Peyer's patch (tissue), 4 donors: ENCODE measurements at regions not wholly inside any gene's neighbourhood (a gene's known extent, or its start where the extent isn't known, plus 50 kb on each side); places are given as distances from the start of the nearest gene placed in this dataset.

Source experiments
- DNase-seq, 3 donors: peaks; one replicate each; pipeline ENCODE4 v3.0.0-alpha.2; 2017 to 2019
- H3K27ac ChIP-seq, 4 donors: fragments of 200-600 bp; sonication (generic); one replicate each; pipeline ENCODE4 v1.5.1; 2016 to 2019
- H3K27me3 ChIP-seq, 2 donors: fragments of 200-600 bp; sonication (generic); one replicate each; pipeline ENCODE4 v1.5.1; 2019
- H3K36me3 ChIP-seq, 3 donors: fragments of 200-600 bp; sonication (generic); one replicate each; pipeline ENCODE4 v1.5.1; 2016 to 2019
- H3K4me1 ChIP-seq, 4 donors: fragments of 200-600 bp; sonication (generic); one replicate each; pipeline ENCODE4 v1.5.1; 2016 to 2019
- H3K4me3 ChIP-seq, 4 donors: fragments of 200-600 bp; sonication (generic); 1 replicate in 3 of 4; 2 replicates in 1 of 4; pipeline ENCODE4 v1.5.1; 2016 to 2019; ENCODE audit warnings: mild to moderate bottlenecking in 1 of 4
- H3K9me3 ChIP-seq, 4 donors: fragments of 200-600 bp; sonication (generic); one replicate each; pipeline ENCODE4 v1.5.1; 2016 to 2019; ENCODE audit warnings: mild to moderate bottlenecking in 1 of 4
- CTCF ChIP-seq, 6 experiments: fragments of 450-650 bp in 4 of 6; fragments of 200-600 bp in 2 of 6; sonication (generic) in 1 of 6; IDR thresholded peaks; one replicate each; pipeline ENCODE4 v1.5.1; 2017 to 2019; ENCODE audit warnings: antibody characterized with exemption in 6 of 6, mild to moderate bottlenecking in 3 of 6, moderate library complexity in 1 of 6
- POLR2A ChIP-seq, 2 donors: fragments of 450-650 bp; IDR thresholded peaks; one replicate each; pipeline ENCODE4 v1.5.1; 2017; ENCODE audit warnings: antibody characterized with exemption in 2 of 2, mild to moderate bottlenecking in 2 of 2, moderate library complexity in 2 of 2

GRCh38 chr18:42231284-42231683 lies 276.2 kb downstream of the PIK3C3 start:
- no peak overlapping the region for H3K4me3 ChIP-seq
- no peaks in the 10 kb centered on the region for H3K36me3 ChIP-seq
- TF ChIP-seq POLR2A (IDR thresholded peaks at IDR 0.05), result no peak
- no peak for TF ChIP-seq CTCF (IDR thresholded peaks at IDR 0.05)
- H3K27me3 ChIP-seq, result no peaks in the 10 kb centered on the region
- no peaks in the 10 kb centered on the region for H3K9me3 ChIP-seq
- no peak overlapping the region for H3K27ac ChIP-seq
- no peak for DNase-seq
- H3K4me1 ChIP-seq, result no peaks in the 10 kb centered on the region

GRCh38 chr18:42231796-42232195 lies 276.8 kb downstream of the PIK3C3 start:
- no peak overlapping the region for H3K27ac ChIP-seq
- H3K4me3 ChIP-seq, result no peak overlapping the region
- no peaks in the 10 kb centered on the region for H3K9me3 ChIP-seq
- no peaks in the 10 kb centered on the region for H3K4me1 ChIP-seq
- no peak for TF ChIP-seq CTCF (IDR thresholded peaks at IDR 0.05)
- TF ChIP-seq POLR2A (IDR thresholded peaks at IDR 0.05), result no peak
- DNase-seq, result no peak
- no peaks in the 10 kb centered on the region for H3K27me3 ChIP-seq
- no peaks in the 10 kb centered on the region for H3K36me3 ChIP-seq

GRCh38 chr18:42233908-42234307 lies 278.9 kb downstream of the PIK3C3 start:
- no peak overlapping the region for H3K4me3 ChIP-seq
- H3K27ac ChIP-seq, result no peak overlapping the region
- TF ChIP-seq CTCF (IDR thresholded peaks at IDR 0.05) (no peak), POLR2A (IDR thresholded peaks at IDR 0.05) (no peak)
- DNase-seq, result no peak
- H3K27me3 ChIP-seq, result no peaks in the 10 kb centered on the region
- no peaks in the 10 kb centered on the region for H3K9me3 ChIP-seq
- H3K4me1 ChIP-seq, result no peaks in the 10 kb centered on the region
- no peaks in the 10 kb centered on the region for H3K36me3 ChIP-seq

- no peak for DNase-seq
- no peaks in the 10 kb centered on the region for H3K9me3 ChIP-seq
- no peaks in the 10 kb centered on the region for H3K36me3 ChIP-seq
- H3K27ac ChIP-seq, result no peak overlapping the region
- no peaks in the 10 kb centered on the region for H3K4me1 ChIP-seq
- H3K27me3 ChIP-seq, result no peaks in the 10 kb centered on the region
- no peak for TF ChIP-seq POLR2A (IDR thresholded peaks at IDR 0.05)
- no peak for TF ChIP-seq CTCF (IDR thresholded peaks at IDR 0.05)
- H3K4me3 ChIP-seq, result no peak overlapping the region
Observed at GRCh38 chr18:42242758-42243157, 287.7 kb downstream of the PIK3C3 start.

DNA sequence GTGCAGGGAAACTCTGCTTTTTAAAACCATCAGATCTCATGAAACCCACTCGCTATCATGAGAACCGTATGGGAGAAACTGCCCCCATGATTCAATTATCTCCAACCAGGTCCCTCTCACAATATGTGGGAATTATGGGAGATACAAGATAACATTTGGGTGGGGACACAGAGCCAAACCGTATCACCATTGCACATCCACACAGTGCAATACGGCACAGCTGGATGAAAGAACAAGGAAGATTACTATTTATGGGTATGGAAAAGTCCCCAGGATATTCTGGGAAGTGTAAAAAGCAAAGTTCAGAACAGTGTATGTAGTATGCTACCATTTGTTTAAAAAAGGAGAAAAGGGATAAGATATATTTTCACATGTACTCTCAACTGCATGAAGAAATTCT lies 290.1 kb downstream of the PIK3C3 start:
- Histone ChIP-seq H3K27me3 (no peaks in the 10 kb centered on the region), H3K4me1 (no peaks in the 10 kb centered on the region), H3K4me3 (no peak overlapping the region), H3K36me3 (no peaks in the 10 kb centered on the region), H3K27ac (no peak overlapping the region), H3K9me3 (no peaks in the 10 kb centered on the region)
- no peak for DNase-seq
- TF ChIP-seq CTCF (IDR thresholded peaks at IDR 0.05) (no peak), POLR2A (IDR thresholded peaks at IDR 0.05) (no peak)
